H1 (cell line): ENCODE measurements at regions not wholly inside any gene's neighbourhood (a gene's known extent, or its start where the extent isn't known, plus 50 kb on each side); places are given as distances from the start of the nearest gene placed in this dataset.

Experiments used
- CHD1 ChIP-seq: IDR thresholded peaks from 2 replicates; pipeline ENCODE4 v1.6.1; 2012; ENCODE audit warnings: low read depth, low read length, improper control_type of control experiment
- CTCF ChIP-seq, 3 experiments: IDR thresholded peaks; 1 replicate in 2 of 3; 2 replicates in 1 of 3; pipeline versions ENCODE4 v1.5.1 to v1.6.1; 2011; ENCODE audit warnings: low read length in 3 of 3, mild to moderate bottlenecking in 3 of 3, inconsistent platforms in 2 of 3, low read depth in 1 of 3, moderate library complexity in 1 of 3; ENCODE audit not compliant: insufficient read depth in 1 of 3; ENCODE audit errors: control extremely low read depth in 1 of 3
- EP300 ChIP-seq, 2 experiments: IDR thresholded peaks; 1 replicate in 1 of 2; 2 replicates in 1 of 2; pipeline ENCODE4 v1.6.1; 2011 to 2012; ENCODE audit warnings: low read depth in 2 of 2, low read length in 2 of 2, mild to moderate bottlenecking in 2 of 2, borderline replicate concordance in 1 of 2, inconsistent platforms in 1 of 2, moderate library complexity in 1 of 2
- HDAC6 ChIP-seq: IDR thresholded peaks from one replicate; pipeline ENCODE4 v1.7.1; 2012; ENCODE audit warnings: low read depth, mild to moderate bottlenecking, inconsistent platforms, low read length, moderate library complexity
- NRF1 ChIP-seq: IDR thresholded peaks from 2 replicates; pipeline ENCODE4 v1.6.1; 2011; ENCODE audit warnings: mild to moderate bottlenecking, low read depth, low read length, improper control_type of control experiment
- POLR2AphosphoS5 ChIP-seq: IDR thresholded peaks from 2 replicates; pipeline ENCODE4 v1.6.1; 2011; ENCODE audit warnings: low read depth, low read length
- SRF ChIP-seq: IDR thresholded peaks from 2 replicates; pipeline ENCODE4 v1.6.1; 2011; ENCODE audit warnings: mild to moderate bottlenecking, low read depth, low read length, moderate library complexity
- YY1 ChIP-seq: IDR thresholded peaks from 2 replicates; pipeline ENCODE4 v1.6.1; 2011; ENCODE audit warnings: low read depth, mild to moderate bottlenecking, low read length
- ZNF274 ChIP-seq: IDR thresholded peaks from 2 replicates; pipeline ENCODE4 v1.7.0; 2012; ENCODE audit warnings: low read length, borderline replicate concordance; ENCODE audit errors: extremely low read depth
- TF ChIP-seq, protein P1 (sequence below): IDR thresholded peaks from 2 replicates; pipeline ENCODE4 v1.6.1; 2012; ENCODE audit warnings: low read length, inconsistent platforms
- TF ChIP-seq, protein P2 (sequence below): IDR thresholded peaks from 2 replicates; pipeline ENCODE4 v1.6.1; 2011; ENCODE audit warnings: low read length, improper control_type of control experiment

DNA sequence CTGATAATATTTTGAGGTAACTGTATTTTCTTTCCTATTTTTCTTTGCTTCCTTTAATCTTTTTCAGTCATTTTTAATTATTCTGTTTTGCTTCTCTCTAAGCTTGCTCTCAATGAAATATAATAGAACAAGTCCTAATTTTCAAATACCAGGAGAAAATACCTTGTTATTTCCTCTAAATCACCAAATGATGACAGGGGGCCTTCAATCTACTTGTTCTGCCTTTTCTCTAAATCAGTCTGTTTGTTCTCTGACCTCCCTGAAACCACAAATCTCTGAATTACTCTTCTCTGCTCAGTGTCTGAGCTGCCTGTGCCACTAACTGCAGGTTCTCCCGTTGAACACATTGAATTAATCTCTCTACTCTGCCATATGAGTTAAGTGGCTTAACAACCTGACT is 286.2 kb downstream of the C11orf87 start:
- TF ChIP-seq CTCF (IDR thresholded peaks at IDR 0.05; ENCODE audit: control extremely low read depth in 1 of 3, insufficient read depth in 1 of 3, low read depth in 1 of 3, low read length in 3 of 3), result no peak
- TF ChIP-seq CHD1, result no peak
- TF ChIP-seq POLR2AphosphoS5, result no peak
- TF ChIP-seq HDAC6, result no peak
- TF ChIP-seq ZNF274, result no peak
- TF ChIP-seq, protein P1, sequence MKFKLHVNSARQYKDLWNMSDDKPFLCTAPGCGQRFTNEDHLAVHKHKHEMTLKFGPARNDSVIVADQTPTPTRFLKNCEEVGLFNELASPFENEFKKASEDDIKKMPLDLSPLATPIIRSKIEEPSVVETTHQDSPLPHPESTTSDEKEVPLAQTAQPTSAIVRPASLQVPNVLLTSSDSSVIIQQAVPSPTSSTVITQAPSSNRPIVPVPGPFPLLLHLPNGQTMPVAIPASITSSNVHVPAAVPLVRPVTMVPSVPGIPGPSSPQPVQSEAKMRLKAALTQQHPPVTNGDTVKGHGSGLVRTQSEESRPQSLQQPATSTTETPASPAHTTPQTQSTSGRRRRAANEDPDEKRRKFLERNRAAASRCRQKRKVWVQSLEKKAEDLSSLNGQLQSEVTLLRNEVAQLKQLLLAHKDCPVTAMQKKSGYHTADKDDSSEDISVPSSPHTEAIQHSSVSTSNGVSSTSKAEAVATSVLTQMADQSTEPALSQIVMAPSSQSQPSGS, result no peak
- TF ChIP-seq, protein P2, sequence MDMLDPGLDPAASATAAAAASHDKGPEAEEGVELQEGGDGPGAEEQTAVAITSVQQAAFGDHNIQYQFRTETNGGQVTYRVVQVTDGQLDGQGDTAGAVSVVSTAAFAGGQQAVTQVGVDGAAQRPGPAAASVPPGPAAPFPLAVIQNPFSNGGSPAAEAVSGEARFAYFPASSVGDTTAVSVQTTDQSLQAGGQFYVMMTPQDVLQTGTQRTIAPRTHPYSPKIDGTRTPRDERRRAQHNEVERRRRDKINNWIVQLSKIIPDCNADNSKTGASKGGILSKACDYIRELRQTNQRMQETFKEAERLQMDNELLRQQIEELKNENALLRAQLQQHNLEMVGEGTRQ, result no peak
- no peak for TF ChIP-seq EP300 (IDR thresholded peaks at IDR 0.05; ENCODE audit: borderline replicate concordance in 1 of 2, low read depth in 2 of 2, low read length in 2 of 2)
- no peak for TF ChIP-seq SRF
- TF ChIP-seq NRF1, result no peak
- no peak for TF ChIP-seq YY1
